SIG-M5 treated with dmso at 0.1 percent for 504 hours (cell line): ENCODE measurements at regions not wholly inside any gene's neighbourhood (a gene's known extent, or its start where the extent isn't known, plus 50 kb on each side); places are given as distances from the start of the nearest gene placed in this dataset.
A peak's percentile ranks its signal among the peaks of the same experiment; 100 is the strongest.

ENCODE experiments used
- DNase-seq: peaks from one replicate; lab custom pipeline; 2025; ENCODE audit not compliant: unreplicated experiment; lab: John Stamatoyannopoulos, UW

DNA sequence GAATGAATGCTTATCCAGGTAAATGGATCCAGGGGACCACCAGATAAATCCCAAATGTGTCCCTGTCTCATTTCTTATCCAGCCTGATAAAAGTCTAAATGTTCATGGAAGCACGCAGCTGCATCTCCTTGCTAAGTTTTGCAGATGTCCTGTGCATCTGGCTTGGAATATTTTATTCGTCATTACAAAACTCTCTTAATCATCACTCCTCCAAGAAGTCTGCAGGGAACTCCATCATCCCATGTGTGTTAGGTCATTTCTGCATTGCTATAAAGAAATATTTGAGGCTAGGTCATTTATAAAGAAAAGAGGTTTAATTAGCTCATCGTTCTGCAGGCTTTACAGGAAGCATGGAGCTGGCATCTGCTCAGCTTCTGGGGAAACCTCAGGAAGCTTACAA, 297.2 kb downstream of the HS3ST1 start:
- no peak for DNase-seq

DNA sequence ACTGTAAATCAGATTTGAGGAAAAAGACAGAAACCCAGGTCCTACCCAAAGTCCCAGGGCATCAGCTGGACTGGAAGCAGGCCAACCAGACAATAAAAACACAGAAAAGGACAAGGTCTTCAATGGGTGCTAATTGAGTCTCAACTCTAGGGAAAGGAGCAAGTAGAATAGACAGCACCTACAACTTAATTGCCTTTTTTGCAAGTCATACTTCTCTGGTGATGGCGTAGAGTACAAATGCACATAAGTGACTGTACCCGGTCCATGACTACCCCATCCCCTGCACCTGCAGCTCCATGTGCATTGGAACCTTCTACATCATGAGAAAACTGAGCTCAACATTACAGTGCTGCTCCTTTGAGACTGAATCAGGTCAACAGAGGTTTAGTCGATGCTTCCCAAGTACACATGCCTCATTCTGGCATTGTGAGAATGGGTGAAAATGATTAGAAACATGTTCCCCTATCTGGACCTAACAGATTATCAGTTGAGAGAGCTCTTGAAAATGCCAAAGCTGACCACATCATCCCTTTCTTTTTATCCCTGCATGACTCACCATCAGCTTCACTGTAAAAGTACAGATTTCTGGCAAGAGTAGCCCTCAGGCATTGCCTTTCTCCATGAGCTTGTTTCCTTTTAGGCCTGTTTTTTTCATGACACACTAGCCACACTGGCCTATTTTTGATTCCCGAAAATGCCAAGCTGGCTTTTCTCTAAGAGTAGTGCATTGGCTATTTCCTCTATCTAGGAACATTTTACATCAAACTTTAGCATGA, 298.3 kb downstream of the HS3ST1 start:
- no peak for DNase-seq

DNA sequence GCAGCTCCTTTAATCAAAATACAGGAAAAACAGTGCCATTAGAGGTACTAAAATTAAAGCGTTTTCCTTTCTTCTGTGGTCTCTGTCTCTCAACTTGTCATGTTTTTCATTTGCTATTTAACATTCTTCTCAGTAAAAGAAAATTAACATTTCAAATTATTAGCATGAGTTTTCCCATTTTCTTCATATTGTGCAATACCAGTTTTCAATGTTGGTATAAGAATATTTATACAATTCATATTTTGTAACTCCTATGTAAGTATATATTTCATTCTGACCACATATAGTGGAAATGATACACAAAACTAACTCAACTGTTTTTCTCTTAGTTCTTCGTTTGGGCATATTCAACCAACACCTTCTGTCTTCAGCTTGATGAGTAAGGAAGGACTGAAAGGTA, 308.3 kb downstream of the HS3ST1 start:
- DNase-seq: no peak

DNA sequence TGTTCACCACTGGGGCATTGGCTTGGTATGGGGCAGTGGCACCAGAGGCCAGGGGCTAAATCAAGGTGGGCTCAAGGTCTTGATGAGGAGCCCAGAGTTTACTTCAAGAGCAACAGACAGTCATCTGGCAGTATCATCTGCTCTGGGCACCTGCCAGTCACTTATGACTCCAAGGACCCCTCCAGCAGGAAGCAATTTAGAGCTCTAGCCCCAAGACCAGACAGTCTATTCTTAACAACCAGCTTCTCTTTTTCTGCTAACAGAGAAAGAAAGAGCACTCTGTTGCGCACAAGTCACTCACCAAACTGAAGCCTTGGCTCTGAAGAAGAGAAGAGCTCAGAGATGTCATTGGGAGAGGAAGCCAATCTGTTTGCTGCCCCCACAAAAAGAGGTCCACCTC, 309.2 kb downstream of the HS3ST1 start:
- no peak for DNase-seq

DNA sequence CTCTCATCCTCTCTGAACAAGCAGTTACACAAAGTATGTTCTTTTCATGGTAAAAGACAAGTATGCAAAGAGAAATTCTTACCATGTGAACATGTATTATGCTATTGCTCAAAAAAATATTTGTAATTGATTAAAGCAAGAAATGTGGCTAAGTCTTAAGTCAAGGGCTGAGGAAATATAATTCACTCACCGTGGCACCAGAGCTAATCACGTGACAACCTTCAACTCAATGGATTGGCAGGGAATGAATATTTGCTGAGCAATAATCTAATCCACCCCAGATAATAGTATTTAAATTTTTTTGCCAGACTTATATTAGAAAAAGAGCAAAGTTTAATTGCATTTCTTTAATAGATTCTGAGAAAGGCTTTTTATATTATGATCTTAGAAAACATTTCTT, 310.2 kb downstream of the HS3ST1 start:
- no peak for DNase-seq

DNA sequence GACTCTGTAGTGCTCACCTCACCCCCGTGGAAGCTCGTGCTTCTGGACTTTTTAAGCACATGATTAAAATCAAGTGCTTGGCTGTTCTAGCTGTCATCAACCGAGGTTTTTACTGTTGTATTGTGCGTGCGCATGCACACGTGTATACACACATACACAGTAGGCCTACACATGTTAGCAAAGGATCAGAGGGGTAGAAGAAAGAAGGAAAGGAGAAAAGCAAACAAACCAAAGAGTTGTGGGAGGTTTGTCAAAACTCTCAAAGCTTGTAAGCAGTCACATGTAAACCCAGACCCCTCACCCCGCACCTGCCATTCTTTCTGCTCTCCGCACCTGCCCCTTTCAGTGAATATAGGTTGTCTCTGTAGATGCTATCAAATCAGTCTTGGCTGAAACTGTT, 311.8 kb downstream of the HS3ST1 start:
- DNase-seq: no peak

DNA sequence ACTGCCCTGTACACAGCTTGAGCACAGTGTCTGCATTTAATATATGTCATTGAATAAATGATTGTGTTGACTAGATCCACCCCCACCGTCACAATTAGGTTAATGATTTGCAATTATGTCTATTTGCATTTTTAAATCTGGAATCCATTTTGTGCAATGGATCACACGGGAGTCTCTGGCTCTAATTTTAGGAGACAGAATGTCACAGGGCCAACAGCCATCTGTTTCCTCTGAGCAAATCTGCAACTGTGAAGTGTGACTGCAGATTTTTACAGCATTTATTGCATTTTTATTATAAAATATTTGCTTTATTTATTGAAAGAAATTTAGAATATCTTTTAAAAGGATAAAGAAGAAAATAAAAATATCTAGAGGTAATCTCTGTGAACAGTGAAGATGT, 316.8 kb downstream of the HS3ST1 start:
- no peak for DNase-seq

DNA sequence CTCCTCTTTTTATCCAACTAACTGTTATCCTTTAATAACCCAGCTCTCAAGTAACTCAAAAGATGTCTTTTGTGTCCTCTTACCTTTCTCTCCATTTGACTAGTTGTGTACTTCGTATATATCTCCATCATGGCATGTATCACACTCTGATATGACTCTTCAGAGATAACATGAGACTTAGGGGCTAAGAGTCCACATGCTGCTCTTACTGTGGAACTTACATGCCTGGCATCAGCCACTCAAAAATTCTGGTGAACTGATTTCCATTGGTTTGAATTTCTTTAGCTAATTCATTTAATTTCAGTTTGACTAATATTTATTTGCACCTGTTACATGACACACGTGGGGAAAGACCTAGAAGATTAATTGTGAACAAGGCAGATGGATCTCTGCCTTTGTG, 317.3 kb downstream of the HS3ST1 start:
- no peak for DNase-seq

DNA sequence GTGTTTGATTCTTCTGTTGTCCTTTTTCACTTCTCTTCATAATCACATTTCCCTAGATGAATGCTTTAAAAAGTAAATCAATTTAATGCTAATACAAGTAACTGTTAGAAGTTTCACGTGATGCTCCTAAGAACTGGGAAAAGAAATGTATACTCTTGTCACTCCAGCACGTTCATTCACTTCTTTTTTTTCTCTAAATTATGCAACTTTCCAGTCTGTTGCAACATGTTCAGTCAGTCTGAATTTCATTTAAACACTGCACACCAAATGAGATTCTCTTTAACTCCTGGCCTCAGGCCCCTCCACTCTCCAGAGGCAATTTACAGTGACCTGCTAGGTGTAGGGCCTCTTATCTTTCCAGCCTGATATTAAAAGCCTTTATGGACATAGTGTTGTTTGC, 321.9 kb downstream of the HS3ST1 start:
- DNase-seq: peak; percentile 9

DNA sequence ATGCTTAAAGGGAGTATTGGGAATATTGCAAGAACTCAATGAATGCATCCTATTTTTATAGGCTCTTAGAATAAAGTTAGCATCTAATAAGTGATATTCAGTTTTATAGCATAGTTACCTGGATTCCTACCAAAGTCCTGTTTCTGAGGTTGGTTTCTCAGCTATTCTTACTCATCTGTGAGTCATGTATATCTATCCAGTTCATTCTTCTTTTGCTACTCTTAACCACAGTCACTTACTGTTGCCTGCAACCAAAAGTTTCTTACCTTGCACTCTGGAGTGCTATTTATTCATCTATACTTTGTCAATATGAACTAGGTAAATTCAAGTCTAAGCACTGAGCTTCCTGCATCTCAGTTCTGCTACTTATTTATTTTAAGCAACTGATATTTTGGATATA, 322.5 kb downstream of the HS3ST1 start:
- no peak for DNase-seq

DNA sequence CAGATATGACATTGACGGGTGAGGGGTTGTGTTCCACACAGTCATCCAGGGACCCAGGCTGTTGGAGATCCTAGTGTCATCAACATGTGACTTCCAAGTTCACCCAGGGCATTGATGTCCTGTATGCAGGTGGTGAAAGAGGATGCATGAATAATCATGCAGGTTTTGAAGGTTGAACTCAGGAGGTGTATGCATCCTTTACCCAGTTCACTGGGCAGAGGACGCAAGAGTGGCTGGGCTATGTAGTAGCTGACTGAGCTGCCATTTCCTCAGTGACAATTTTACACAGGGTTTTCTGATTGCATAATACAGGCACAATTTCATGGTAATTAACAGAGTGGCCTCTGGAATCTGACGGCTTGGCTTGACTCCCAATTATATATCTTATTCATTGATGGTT, 323.0 kb downstream of the HS3ST1 start:
- DNase-seq: no peak

DNA sequence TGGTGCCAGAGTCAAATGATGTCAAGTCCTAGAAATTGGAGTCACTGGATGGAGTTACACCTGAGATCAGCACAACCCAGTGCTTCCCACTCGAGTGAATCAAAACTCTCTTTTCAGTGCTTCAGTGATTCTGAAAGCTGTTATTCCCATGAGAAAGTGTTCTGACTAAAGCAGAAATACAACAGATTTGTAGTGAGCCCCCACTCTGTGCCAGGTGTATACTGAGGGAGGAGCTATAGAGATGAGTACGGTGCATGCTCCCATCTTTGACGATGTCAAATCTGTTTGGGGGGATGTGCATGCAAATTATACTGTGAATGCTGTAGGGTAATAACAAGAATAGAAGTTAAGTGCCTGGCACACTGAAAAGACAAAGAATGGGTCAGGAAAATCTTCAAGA, 330.2 kb downstream of the HS3ST1 start:
- no peak for DNase-seq

DNA sequence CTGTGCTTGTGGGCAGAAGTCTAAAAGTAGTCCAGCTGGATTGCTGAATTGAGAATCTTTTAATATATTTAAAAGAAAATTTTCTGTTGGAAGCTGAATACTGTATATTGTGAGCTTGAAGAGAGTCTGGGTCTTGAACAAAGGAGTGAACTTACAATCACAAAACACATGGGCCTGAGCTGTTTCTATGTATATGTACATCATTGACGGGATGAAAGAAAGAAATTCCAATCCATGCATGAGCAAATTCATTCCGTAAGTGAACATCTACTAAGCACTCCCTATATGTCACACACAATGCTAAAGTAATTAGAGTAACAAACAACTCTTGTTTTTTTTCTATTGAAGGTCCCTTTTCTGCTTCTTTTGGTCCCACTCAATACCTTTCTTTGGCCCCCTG, 331.0 kb downstream of the HS3ST1 start:
- DNase-seq: no peak

DNA sequence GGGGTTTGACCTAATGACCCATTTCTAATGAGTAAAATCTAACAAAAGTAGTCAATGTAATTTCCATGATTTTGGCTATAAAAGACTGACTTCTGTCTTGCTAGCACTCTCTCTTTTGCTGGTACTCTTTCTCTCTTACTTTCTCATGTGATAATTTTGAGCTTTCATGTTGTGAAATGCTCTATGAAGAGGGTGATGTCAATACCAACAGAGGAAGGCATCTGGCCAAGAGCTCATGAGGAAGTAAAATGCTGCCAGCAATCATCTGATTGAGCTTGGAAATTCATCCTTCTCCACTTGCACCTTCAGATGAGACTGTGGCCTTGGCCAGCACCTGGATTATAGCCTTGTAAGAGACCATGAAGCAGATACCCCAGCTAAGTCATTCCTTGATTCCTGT, 347.7 kb downstream of the HS3ST1 start:
- DNase-seq: no peak

DNA sequence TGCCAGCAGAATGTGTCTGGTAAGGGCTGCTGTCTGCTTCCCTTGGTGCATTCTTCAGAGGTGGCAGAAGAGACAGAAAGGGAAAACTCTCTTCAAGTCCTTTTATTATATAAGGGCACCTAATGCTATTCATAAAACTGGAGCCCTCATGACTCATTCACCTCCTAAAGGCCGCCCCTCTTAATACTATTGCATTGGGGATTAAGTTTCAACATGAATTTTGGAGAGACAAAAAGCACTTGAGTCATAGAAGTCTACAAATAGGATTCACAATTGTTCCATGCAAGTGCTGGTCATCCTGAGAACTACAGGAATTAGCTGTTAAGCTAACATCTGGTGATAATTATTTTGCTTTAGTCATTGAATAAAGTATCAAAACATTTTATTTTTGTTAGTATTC, 349.5 kb downstream of the HS3ST1 start:
- DNase-seq: no peak

DNA sequence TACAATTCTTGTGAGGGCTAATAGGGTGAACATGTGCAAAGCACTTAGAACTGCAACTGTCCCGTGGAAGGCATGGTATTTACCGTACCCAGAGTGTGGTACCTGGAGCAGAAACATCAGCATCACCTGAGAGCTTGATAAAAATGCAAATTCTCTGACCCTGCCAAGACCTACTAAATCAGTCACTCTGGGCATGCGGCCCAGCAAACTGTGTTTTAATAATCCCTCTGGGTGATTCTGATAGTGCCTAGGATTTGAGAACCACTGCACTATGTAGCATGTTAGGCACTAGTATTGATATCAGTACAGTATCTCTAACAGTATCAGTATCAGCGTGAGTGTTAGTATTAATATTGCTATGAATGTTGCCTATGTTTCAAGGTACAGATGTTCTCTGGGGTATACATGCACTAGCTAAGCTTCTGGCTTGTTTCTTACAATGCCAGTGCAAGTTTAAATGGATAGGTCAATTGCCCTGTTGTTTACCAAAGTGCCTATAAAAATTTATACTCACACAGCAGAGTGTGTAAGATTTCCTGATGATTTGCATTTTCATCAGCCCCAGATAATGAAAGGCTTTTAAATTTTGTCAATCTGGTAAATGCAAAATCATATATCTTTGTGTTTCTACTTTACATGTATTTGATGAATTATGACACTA, 354.0 kb downstream of the HS3ST1 start:
- no peak for DNase-seq

DNA sequence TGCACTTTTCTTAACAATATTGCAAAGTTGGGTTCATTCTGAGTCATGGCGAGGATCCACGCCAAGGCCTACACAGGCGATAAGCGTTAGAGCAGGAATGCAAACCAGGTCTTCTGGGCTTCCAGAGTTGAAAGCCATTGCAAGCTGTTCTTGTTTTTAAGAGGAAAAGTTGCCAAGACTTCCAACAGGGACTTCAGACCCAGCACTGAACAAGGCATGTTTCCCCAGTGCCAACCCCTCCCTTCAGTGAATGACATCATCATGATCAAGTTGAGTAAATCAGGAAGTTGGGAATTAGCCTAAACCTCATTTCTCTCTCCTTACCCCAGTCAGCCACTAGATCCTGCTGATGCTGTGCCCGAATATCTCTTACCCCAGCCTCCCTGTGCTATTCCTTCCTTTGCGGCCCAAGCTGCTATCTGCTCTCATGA, 355.1 kb downstream of the HS3ST1 start:
- DNase-seq: no peak

DNA sequence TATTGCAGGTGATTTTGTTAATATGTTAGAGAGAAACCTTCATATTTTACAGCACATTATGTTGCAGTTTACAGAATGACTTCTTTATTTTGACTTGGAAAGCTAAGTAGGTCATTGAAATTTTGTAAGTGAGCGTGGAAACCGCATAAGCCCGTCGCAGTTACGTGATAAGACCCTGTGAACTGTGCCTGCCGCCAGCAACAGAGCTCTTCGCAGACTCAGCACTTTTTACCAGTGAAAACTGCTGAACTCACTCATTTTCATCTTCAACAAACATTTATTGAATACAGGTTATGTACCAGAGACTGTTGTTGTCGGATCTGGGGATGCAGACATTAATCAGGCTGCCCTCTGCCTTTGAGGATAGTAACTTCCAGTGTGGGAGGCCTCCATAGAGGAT, 355.7 kb downstream of the HS3ST1 start:
- no peak for DNase-seq

DNA sequence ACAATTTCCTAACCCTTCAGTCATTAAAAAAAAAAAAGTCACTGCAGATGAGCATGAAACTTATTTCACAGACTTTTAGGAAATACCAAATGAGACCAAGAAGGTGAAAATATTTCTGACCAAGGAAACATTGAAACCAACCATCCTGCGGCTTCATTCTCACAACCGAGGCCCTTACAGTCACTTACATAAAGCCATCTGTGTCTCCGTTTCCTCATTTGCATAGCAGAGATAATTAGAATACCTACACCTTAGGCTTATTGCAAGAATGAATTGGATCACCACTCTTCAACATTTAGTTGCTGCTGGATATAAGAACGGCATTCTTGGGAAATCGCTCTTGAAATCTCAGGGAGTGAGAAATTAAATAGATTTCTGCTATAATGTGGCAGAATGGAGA, 356.2 kb downstream of the HS3ST1 start:
- DNase-seq: no peak

DNA sequence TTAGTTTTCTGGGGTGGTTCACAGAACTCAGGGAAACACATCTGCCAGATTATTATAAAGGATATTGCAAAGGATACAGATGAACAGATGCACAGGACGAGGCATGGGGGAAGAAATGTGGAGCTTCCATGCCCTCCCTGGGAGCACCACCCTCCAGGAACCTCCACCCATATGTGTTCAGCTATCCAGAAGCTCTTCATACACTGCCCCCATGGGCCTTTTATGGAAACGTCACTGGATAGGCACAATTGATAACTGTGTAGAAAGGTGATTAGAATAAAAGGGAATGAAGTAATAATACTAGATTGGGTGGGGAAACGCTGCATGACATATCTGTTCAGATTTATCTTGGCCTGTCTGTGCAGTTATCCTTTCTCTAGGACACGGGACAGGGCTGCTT, 357.9 kb downstream of the HS3ST1 start:
- no peak for DNase-seq

DNA sequence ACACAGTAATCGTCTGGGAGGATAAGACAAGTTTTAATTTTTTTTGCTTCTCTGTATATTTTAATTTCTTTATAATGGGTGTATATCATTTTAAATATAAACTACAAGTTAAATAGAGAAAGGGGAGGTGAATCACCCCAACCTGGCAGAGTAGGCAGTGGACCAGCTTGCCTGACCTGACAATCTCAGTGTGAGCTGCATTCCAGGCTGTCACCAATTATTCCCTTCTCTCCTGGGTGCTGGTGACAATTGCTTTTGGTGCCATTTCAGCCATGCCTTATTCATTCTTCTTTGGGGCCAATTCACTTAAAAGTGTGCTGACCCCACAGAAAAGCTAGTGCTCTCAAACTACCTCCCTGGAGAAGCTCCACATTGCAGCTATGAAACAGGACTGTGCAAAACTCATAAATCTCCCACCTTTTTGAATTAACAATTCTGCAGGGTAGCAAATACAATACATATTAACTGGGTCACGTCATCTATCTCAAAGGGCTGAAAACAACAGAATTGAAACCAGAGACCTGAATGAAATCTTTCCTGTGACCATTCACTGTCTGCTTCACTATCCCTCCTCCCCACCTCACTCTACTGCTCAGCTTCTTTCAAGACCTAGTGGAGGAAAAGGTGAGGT, 359.0 kb downstream of the HS3ST1 start:
- no peak for DNase-seq

DNA sequence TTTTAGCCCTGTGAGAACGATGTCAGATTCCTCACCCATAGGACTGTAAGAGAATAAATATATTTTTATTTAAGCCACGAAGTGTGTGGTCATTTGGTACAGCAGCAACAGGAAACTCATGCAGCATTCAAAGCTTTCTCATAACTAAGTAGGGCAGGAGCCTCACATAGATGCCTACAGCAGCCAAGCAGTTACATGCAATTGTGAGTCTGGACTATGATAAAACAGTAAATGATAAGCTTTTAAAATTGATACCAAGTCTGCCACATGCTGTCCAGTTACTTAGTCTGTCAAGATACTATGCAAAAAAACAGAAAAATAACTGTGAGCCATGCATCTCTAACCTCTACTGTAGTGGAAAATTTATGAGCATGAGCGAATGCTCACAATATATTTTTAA, 359.6 kb downstream of the HS3ST1 start:
- DNase-seq: no peak
